NCI-H524 (cell line): ENCODE measurements at regions not wholly inside any gene's neighbourhood (a gene's known extent, or its start where the extent isn't known, plus 50 kb on each side); places are given as distances from the start of the nearest gene placed in this dataset.

Experiments
- DNase-seq, 2 experiments: peaks; one replicate each; lab custom pipeline; 2025; lab: John Stamatoyannopoulos, UW

DNA sequence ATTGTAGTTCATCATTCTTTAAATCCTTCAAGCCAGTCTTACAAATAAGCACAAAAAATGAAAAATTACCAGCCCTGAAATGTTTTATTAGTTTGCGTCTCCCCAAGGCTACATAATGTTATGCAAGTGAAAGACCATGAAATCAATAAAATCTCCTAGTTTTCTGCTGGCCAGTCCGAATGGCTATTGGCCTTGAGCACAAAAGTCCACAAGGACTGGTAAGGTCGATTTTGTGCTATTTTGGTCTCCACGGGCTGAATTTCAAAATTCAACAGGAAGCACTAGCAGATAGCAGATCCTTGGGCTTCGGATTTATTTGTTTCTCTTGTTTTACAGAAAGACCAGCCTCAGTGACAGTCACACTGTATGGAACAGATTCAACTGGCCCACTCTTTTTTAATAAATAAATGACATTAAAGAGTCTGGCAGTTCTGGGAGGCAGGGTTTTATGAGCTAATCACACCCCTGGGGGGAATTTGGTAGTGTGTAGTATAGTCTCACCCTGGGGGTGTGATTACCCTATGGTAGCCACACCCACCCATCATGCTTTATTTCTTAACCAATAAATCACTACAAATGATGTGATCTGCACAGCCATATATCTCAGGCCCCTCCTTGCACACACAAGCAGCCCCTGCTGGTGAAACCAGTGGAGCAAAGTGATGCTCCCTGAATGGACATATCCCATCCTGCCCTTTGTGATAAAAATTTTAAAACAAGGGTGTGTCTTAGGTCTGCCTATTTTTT is 51.1 kb upstream of the TMEM33 start:
- DNase-seq = peak in 1 of 2 experiments; percentile 34

DNA sequence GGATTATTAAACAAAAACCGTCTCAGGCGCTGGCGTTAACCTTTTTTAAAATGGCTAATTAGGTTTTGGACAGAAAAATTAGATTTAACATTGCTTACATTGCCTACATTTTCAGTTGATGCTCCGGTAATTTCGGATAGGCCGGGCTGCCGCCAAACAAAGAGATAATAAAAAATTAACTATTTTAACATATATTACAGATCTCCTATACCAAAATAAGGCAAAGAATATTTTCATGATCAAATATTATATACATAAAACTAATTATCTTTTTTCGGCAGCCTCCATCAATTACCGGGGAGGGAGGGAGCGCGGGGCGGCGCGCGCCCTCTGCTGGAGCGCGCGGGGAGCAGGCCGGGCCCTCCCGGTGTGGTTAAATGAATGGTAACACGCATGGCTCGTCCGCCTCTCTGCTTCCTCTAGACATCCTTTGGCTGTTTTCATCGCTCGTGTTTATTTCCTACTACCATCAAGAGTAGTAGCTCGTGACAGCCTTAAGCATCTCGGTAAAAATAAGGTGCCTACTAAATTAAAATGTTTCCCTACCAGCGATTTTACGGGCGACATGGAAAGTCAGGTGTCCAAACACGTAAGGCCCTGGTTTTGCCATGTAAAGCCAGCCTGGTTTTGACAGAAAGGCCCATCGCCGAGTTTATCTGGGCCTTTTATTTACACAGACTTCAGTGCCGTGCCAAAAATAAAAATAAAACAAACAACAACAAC is 52.4 kb upstream of the TMEM33 start:
- peak; percentile 36 to 62 for DNase-seq

DNA sequence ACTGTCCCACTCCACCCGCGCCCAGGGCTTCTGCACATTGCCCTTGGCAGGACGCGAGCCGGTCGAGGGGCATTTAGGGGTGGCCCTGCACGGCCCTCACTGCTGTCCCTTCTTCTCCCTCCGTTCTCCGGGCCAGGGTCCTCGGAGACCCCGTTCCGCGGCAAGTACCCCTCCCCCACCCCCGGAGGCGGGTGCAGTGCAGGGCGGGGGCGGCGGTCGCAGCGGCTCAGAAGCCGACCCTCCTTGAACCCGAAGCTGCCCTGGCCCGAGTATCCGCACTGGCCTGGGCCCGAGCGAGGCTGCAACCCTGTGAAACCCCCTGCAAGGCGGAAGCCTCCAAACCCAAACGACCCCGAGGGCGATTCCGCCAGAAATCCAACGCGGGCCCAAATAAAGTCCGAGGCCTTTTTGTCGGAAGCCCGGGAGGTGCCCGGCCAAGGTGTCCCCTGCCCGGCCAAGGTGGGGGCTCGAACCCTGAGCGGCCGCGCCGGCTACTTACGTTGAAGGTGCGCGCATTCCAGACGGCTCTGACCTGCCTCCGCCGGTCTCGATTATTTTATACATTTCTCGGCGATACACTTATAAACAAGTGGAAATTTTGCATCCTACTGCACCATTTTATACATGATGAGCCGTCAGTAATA is 53.1 kb upstream of the TMEM33 start:
- peak; percentile 40 to 62 for DNase-seq

DNA sequence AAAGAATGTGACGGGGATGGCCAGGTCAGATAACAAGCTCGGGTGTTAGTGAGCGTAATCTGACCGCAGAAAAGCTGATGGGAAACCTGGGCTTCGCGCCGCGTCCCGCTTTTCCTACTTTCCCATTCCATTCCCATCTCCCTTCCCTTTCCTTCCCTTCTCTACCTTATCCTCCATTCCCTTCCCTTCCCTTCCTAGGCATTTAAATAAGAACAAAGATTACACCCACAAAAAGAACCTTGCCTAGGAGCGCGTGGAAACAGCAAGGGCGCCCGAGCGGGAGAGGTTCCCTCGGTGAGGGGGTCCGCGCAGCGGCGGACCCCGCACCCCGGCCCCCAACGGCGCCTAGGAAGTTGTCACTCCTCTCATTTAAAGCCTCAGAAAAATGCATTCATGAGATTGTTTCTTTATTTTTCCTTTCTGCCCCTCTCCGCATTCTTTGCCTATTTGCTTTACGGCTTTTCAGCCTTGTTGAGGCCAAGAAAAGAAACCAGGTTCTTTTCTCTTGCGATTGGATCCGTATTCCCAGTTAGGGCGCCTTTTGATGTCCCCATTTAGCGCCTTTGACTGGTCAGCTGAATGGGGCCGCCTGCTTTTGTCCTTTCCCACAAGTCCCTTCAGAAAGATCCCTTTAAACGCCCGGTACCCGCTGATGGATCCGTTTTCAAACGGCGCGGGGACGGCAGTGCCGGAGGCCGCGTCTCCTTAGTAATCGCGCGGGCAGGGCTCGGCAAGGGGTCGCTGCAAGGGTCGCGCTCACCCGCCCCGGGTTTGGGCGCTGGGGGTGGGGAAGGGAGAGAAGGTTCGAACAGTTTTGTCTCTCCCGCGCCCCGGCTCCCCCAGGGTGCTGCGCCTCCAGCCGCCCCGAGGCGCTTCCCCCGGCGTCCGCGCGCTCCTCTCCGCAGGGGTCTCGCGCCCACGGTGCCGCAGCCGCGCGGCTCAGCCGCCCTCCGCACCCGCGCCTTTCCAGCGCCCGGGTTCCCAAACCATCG is 54.1 kb upstream of the TMEM33 start:
- peak in 1 of 2 experiments; percentile 16 for DNase-seq

DNA sequence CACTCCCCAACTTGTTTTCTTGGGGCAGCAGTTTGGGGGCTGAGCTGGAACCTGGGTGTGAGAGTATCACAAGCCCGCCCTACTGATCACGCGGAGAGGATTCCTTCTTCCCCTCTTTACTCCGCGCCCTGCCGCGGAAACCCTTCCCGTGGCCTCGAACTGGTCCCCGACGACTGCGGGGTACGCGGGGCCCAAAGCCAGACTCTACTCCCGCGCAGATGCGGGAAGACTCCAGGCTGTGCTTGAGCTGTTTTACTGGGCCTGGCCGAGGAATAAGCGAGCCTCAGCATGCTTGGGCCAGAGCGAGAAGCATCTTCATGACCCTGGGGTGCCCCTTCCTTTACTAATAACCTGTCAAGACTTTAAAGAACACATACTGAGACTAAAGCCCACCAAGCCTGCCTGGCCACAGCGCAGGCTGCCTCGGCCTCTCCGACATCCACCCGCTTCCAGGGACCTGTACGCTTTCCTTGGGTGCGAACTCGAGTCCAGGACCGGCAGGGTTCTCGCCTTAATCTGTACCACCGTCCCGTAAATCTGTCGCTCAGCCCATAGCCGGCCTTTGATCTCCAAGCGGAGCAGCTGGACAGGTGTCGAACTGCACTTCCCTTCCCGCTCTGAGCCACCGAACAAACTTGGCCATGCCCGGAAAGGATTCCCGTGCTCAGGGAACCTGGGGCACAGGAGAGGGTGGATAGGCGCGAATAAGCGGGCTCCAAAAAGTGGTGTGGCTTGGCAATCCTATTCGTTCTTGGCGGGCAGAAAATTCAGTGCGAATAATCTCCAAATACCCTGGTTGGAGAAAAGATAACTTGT is 55.0 kb upstream of the TMEM33 start:
- no peak for DNase-seq

DNA sequence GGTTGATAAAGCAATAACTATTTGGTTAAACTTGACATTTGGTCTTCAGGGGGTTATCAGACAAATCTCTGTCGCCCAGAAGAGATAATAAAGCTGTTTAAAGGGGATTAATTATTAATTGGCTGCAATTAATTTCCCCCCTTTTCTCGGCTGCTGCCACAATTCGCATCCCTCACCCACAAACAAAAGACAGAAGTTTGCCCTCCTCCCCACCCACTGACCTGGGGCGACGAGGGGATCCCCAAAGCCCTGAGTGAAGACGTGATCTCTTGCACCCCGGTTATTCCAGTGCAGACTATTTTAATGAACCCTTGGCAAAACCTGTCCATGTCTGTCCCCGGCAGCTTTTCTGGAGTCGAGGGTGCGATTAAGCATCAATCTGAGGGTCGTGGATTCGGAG is 55.7 kb upstream of the TMEM33 start:
- no peak for DNase-seq

DNA sequence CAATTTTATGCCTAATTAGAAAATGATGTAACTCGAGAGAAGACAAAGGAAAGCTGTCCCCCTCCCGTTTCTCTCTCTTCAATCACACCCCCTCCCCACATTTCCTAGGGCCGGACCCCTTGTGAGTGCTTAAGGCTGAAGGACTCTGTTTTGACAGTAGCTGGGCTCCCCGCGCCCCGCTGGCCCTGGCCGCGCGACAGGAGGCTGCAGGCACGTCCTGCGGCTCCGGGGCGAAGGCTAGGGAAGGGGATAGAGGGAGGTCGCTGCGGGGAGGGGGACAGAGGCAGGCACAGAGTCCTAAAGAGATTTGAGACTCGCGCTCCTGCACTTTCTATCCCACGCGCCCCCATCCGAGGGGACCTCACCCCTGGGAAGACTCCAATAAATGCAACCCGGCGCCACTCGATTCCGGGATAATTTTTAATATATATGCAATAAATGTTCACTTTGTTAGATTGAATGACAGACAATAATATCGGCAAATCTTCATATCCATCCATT is 56.2 kb upstream of the TMEM33 start:
- DNase-seq = no peak

DNA sequence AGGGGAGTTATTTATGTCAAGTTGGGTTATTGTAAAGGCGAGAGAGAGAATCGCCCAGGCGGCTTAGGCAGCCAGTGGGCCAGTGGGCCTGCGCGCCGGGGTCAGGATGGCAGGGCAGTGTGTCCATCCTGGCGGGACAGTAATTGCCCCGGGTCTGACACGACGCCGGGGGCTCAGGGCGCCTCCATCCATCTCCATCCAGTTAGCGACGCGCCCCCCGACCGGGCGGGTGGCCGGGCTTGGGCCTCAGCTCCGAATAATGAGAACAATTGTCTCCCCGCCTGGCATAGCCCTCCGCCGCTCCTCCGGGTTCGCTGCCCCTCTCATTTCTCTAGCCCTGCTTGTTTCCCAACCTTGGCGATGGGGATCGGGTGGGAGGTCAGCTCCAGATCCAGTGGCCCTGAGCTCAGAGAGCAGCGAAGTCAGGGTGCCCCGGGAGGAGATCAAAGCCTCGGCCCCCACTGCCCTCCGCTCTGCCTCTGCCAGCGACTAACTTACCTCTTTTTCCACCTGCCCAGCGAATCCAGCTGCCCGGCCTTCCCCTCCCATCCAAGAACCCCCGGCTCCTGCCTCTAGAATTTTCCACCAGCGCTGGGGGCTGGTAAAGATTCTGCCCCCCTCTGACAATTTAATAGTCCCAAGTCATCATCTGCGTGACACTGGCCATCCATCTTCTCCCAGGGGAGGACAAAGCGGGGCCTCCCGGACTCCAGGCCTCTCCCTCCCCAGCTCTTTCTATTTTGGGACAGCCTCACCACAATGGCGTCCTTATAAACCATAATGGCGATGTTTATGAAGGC is 56.9 kb upstream of the TMEM33 start:
- no peak for DNase-seq

DNA sequence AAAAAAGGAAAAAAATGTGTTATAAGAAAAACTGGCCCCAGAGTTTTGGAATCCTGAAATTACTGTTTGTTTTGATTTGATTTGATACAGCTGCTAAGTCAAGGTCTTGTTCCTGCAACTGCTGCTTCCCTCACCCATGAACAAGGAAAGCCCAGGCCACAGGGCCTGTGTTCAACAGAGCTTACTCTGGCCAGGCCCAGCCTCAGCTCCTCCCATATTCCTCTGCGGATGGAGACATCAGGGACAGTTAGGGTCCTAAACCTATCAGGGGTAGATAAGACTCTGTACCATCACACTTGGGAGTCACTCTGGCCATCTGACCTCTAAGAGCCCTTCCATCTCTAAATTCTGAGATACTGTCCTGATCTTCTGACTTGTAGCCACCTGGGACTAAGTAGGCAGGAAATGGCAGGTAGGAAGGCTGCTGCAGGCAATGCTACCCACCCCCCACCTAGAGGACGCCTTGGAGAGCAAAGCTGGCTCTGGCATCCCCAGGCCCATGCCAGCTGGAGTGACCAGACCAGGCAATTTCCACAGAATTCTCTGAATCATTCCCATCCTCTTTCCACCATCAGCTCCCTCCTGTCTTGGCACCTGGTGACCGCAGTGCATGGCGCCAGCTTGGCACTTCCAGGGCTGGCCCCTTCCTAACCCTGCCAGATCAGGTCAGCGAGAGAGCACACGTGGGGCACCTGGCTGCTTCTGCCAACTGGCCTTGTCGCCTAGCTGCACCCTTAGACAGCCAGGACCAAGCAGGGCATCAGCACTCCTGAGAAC is 58.0 kb upstream of the TMEM33 start:
- DNase-seq = no peak

DNA sequence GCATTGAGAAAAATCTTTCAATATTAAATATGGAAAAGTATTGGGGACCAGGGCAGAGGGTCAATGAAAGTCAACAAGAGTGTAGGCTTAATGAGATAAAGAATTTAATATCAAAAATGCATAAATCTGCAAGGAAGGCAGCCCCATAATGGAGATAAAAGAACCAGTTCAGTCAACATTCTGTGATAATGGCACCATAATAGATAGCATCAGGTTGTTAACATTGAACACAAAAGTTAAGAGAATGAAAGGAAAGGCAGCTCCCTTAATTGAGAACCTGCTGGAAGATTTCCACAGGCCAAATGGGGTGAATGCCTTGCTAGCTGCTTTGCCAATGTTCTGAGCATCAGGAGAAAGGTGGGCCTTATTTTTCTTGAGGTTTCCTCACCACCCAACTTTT is 60.4 kb upstream of the TMEM33 start:
- DNase-seq = no peak

DNA sequence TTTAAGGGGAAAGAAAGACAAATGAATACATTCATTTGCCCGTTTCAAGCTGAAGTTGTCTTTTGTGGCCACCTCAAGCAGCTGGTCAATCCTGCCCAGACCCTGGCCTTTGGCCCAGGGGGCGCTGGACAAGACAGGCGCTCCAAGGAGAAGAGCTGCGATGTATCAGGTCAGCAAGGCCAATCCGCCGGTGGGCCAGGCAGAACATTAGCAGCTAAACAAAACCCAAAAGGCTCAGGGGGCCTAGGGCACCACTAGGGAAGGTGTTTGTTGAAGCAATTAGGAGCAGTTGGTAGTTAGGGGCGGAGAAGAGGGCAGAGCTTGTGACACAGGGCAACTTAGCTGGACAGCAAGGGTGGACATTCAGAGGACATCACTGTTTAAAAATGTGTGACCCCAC is 60.8 kb upstream of the TMEM33 start:
- DNase-seq = no peak

DNA sequence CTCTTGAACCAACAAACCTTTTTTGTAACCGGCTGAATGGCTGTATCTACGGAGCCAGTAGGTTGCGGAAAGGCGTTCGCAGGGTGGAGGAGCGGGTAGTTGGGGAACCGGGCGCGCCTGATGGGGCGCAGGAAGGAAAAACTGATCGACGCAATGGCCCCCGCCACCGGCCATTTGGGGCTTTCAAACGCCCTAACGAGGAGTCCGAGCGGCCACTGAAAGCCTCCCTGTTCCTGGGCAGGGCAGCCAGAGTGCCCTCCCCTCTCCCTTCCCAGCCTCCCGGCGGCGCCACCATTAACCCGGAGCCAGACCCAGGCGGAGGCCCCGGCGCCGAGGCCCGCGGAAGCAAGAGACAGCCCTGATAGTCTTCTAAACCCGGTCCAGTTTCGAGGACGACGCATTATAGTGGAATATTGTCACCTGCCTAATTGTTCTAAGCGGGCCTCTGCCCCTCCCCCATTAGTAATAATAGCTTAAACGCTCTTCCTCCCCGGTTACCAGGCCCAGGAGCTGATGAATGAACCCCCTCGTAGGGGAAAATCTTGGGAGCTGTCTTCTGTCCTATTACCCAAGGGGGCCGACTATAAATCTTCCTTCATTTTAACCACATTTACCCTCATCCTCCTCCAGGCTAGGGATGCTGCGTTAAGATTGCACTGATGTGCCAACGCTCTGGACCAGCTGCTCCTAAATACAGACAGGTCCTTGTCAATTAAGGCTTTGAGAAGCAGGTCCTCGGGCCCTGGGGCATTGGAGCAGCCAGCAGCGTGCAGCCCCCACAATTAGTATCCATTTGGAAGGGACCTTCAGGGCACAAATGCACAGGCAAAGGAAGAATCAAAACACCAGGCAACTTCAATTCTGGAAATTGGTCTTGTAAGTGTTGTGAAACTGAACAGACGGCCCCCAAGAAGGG is 61.6 kb upstream of the TMEM33 start:
- DNase-seq = no peak

DNA sequence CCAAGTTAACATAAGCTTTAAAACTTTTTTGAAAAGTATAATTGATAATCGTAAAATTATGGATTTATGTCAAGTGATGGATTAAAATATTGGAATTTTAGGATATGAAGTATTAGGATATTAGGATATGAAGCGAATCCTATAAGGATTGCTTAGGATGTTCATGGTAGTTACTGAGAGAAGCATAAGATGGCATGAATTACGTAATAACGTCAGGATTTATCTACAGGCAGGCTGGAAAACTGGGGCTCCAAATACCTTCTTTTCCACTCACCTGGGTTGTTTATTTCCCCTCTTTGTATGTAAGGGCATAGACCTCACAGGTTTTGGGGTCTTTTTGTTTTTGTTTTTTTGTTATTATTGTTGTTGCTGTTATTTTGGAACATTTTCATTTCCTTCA is 65.2 kb upstream of the TMEM33 start:
- no peak for DNase-seq

DNA sequence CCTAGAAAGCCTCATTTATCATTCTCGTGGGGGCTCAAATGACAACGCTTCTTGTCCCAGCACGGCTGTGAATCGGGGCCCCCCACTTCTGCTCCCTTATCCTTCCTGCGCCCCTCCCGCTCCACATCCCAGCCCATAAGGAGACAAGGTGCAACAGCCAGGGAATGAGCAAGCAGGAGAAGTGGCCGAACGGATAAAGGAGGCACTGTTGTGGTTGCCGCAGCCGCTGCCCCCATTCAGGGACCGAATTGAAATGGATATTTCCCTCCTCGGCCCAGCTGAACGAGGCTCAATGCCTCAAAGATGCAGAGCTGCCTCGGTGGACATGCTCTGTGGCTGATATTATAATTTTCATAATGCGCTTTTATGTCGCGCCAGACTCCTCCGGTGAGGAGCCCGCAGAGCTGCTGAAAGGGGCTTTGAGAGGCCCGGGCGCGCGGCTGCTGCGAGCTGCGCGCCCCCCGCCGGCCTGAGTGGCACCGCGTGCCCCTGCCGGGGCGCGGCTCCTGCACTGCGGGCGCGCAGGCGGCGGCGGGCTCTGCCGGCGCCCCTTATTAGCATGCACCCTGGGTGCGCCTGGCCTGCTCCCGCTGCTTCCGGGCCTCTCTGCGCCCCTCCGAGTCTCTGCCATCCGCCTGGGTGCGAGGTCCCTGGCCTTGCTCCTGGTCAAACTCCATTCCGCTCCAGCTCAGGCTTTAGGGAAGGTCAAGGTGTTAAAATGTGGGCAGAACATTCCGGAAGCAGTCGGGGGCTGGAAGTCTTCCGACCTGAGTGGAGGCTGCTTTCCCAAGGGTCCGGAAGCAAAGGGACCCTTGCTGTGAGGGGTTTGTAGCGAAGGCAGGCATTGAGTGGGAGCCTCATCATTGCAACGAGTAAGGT is 68.2 kb upstream of the TMEM33 start:
- peak; percentile 32 to 70 for DNase-seq

DNA sequence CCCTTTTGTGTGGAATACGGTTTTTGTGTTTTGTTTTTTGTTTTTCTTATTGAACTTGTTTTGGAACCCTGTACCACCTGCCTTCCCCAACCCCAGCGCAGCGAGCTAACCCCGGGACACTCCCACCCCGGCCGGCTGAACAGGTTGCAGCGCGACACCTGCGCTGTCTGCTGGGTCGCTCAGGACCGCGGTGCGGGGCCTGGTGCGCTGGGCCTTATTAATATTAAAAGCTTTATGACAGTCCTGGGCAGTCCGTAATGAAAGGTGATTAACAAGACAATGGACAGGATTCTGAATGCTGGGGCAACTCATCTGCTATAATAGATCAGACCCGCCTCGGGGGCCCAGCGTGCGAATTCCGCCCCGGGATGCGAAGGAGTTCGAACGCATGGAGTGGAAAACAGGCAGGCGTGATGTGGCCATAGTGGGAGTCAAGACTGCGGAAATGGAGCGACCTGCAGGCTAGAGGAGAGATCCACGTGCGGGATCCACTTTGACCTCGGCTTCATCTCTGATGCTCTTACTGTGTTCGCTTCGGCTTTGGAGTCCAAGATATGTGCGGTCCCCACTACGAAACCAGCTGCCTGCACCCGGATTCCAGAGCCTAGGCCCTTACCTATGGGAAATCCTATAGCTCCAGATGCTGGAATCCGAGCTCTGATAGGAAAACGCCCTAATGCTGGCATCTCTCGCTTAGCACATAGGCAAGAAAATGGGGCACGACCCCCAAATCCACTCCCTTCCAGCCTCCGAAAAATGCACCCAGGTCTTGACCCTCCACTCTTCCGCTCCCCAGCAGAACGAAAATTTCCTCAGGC is 69.0 kb upstream of the TMEM33 start:
- peak in 1 of 2 experiments; percentile 16 for DNase-seq

DNA sequence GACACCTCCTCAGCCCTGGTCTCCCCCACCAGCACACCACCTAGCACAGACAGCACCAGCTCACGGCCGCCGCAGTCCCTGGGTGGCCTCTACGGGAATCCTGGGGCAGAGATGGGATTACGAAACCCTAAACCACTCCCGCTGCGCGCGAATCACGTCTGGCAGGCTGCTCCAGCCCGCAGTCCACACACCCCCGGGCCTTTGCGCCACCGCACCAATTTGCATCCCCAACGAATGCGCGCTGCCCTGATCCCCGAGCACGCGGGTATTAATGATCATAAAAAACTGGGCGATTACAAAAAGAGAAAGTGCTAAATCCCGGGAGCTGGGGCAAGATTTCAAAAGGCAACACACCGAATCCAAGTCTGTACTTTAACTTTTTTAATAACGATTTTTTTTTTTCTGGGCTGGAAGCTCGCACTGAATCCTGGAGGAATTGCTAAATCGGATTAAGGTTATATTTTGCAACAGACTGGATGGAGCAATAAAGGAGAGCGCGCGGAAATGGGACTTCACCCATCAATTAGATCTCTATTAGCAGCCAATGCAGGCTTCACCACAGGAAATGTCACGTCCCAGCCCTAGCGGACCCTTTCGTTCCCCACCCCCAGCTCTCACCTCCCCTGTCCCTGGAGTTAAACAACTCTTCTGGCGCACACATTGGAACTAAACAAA is 69.8 kb upstream of the TMEM33 start:
- DNase-seq = peak; percentile 63 to 79
